GM21526 (cell line): ENCODE measurements at regions not wholly inside any gene's neighbourhood (a gene's known extent, or its start where the extent isn't known, plus 50 kb on each side); places are given as distances from the start of the nearest gene placed in this dataset.

Experiments
- ATAC-seq: cut with Tn5 transposase; IDR thresholded peaks from one replicate; pipeline ENCODE4 v1.9.1; 2021; ENCODE audit warnings: moderate library complexity; ENCODE audit not compliant: unreplicated experiment, low FRiP score

DNA sequence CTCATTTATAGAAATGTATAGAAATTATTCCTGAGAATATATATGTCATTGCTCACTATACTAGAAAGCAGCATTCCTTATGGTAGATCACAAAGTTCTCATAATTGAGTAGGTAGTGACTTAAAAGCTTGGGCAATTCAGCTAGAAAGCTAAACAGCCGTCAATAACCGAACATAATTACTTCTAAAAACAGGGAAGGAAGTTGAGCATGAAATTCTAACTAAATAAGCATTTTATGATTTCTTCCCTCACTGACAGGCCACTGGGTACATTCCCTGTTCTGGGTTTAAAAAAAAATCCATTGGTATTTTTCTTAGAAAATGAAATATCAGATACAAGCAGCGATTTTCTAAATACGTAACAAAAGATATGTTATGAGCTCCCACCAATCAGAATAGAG, 91.1 kb upstream of the DAB2 start:
- ATAC-seq: no peak

DNA sequence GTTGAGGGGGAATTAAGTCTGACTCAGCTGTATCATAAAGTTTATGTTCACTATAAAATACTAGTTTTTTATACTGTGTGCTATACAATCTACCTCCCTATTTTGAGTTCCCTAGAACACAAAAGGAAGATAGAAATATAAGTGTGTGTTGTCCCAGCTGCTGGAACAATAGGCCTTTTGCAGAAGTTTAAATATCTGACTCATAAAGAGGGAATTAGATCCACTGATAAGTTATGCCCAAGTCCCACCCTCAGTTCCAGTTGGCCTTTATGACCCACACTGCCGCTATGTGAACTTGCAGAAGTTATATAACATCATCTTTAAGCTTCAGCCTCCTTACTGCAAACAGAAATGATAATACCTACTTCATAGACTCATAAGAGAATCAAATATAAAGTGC, 88.5 kb upstream of the DAB2 start:
- no peak for ATAC-seq

GRCh38 chr5:39506211-39506610, 81.4 kb upstream of the DAB2 start:
- no peak for ATAC-seq

GRCh38 chr5:39505791-39506190, 81.0 kb upstream of the DAB2 start:
- no peak for ATAC-seq

- ATAC-seq: no peak
Observed at GRCh38 chr5:39505363-39505762, 80.6 kb upstream of the DAB2 start.

GRCh38 chr5:39503155-39503554, 78.4 kb upstream of the DAB2 start:
- ATAC-seq: no peak

DNA sequence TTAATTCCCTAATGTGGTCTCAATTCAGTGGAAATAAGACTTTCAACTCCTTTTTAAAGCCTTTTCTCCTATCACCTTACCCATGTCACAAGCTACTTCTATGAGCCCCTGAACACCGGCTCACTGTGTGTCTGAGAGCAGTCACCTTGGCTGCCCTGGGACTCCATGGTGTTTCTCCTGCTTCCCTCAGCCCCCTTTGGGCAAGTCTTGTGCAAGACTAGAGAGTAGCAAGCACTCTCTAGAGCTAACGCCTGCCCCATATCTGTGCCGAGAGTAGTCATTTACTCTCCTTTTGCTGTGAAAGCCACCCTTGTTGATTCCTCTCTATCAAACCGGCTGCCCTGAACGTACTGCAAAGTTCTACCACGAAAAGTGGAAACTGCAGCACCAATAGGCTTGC, 77.9 kb upstream of the DAB2 start:
- no peak for ATAC-seq

DNA sequence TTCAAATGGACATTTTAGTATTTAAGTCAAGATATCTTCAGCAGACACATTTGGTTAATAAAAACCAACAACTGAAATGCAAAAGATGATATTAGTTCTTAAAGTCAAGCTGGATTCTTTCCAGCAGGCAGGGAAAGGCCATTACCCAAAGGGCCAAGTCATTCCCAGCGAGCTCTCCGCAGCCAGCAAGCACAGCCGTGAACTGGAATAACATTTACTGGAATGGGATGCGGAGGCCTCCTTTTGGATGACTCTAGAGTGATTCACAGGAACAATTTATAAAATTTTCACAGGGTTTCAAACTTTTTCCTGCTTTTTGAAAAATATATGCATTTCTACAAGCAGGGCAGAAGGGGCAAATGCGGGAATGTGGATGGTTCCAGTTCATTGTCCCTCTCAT, 76.6 kb upstream of the DAB2 start:
- ATAC-seq: no peak

- ATAC-seq: no peak
Observed at GRCh38 chr5:39500551-39501175, 75.9 kb upstream of the DAB2 start.

GRCh38 chr5:39498278-39498952, 73.6 kb upstream of the DAB2 start:
- no peak for ATAC-seq

GRCh38 chr5:39497322-39497721, 72.5 kb upstream of the DAB2 start:
- no peak for ATAC-seq

GRCh38 chr5:39495227-39495626, 70.4 kb upstream of the DAB2 start:
- ATAC-seq: no peak

DNA sequence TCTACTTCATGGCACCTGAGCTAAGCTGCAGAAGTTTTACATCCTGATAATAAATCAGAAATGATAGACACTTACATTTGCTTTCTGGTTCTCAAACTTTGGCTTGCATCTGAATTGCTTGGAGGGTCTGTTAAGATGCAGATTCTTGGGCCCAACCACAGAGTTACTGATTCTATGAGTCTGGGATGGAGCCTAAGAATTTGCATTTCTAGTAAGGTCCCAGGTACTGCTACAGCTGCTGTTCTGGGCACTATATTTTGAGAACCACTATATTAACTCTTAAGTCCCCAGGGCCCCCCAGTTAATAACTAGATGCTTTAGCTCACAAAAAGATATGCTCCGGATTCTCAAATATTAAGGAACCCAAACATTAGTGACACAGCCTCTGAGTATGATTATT, 69.8 kb upstream of the DAB2 start:
- no peak for ATAC-seq

DNA sequence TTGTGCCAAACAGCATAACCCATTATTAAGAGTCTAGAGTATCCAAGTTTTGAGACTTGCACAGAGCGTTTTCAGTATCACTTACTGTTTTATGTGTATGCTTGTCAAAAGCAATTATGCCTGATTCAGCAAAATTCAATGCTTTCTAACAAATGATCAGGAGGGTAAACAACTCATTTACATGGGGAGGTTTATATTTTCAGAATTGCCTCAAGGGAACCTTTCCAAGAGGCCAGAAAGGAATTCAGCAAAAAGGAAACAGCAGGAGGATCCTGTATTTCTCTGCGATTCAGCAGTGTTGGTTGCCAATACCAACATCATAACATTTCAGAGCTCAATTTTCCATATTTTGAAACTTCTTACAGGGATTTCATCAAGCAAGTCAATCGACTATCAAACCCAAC, 69.3 kb upstream of the DAB2 start:
- ATAC-seq: no peak

DNA sequence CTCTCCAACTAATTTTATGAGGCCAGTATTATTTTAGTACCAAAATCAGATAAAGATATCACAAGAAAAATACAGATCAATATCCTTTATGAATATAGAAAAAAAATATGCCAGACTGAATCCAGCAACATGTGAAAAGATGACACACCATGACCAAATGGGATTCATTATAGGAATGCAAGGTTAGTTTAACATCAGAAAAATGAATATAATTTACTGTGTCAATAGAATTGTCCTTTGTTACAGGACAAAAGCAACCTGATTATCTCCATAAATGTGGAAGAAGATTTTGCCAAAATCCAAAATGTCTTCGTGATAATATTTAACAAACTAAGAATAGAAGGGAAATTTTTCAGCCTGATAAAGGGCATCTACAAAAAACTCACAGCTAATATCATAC, 66.4 kb upstream of the DAB2 start:
- ATAC-seq: no peak

GRCh38 chr5:39489263-39489662, 64.5 kb upstream of the DAB2 start:
- no peak for ATAC-seq

GRCh38 chr5:39486790-39487189, 62.0 kb upstream of the DAB2 start:
- ATAC-seq: no peak

DNA sequence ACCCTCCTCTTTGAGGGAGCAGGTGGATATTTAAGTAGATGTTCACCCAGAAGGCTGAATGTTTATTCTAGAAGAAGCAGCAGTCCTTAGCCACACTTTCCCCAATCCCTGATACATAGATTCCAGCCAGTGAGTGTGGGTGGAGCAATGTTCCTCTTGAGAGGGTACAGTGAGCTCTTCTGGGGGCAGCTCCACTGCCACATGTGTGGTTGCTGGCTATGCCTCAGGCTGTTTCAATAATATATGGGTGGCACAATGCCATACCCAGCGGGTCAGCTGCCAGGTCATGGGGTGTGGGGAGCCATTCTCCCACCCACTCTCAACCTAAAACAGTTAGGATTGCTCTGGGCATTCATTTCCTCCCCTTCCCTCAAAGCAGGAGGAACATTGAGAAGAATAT, 61.6 kb upstream of the DAB2 start:
- ATAC-seq: no peak

DNA sequence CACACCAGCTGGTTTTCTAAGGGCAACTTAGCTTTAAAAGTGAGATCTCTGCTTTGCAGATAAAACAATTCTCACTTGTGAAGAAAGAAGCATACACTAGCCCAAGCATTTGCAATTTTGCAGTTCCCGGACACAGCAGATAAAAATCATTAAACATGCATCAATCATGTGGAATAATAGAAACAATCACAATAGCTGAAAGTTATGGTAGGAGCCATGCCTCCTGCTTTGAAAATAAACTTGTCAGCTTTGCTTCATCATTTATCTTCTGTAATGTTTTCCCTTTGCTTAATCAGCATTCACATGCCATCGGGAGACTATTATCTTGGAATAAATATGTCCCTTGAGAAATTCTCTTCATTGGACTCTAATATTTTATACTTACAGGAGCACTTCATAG, 60.3 kb upstream of the DAB2 start:
- no peak for ATAC-seq

DNA sequence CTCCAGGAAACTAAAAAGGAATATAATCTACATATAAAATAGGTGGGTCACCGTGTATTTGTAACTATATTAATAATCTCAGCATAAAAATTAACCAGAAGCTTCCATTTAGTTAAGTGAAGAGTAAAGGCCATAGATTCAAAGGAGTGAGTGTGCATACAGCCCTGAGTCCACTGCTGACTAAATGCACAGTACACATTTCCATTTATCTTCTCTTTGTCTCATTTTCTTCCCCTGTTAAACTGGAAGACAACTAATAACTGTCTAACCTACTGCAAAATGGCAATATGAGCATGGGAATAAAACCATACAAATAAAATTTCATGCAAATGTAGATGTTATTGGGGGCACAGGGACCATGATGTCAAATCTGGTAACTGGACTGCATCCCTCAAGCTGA, 59.9 kb upstream of the DAB2 start:
- ATAC-seq: no peak

DNA sequence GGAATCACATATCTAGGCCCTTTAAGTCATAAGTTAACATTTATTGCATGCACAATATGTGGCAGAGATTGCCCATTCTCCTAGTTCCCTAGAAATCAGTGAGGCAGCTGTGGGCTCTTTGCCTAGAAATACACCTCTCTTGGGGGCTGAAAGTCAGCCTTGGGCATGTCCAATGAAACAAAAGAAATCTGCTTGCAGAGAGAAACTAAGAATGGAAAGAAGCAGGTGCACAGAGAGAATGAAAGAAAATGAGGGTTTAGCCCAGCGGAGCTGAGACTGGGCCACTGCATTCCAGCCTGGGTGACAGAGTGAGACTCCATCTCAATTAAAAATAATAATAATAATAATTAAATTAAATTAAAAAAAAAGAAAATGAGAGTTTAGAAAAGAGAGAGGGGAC, 57.3 kb upstream of the DAB2 start:
- ATAC-seq: no peak

DNA sequence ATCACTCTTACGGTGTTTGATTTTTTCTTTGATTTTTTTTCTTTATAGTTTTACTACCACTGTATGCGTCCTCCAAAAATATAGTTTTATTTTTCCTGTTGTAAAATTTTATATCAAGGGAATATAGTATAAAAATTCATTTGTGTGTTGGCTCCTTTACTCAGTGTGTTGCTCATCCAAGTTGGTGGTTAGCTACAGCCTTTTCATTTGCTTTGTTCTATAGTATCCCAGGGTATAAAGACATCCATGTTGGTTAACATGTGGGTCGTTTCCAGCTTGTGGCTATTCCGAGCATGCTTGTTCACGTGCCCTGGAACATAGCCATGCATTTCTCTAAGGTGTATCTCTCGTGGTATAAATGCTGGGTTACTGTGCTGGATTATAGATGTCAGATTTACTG, 54.8 kb upstream of the DAB2 start:
- ATAC-seq: no peak

GRCh38 chr5:39478863-39479262, 54.1 kb upstream of the DAB2 start:
- ATAC-seq: no peak
